ENCODE measurements at regions not wholly inside any gene's neighbourhood (a gene's known extent, or its start where the extent isn't known, plus 50 kb on each side); places are given as distances from the start of the nearest gene placed in this dataset.

DNA sequence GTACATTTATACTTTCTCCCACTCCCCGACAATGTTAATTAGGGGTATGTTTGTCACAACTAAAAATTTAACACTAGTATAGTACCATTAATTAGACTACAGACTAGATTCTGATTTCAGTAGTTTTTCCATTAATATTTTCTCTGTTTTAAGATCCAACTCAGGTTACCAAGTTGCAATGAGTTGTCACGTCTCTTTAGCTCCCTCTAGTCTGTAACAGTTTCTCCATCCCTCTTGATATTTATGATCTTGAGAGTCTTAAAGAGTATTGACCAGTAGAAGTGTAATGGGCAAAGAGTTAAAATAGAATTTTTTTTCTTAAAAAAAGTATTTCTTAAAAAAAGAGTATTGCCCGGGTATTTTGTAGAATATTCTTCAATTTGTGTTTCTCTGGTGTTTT, 598.1 kb downstream of the TBC1D4 start:
- TF ChIP-seq CTCF (IDR thresholded peaks at IDR 0.05; ENCODE audit: low read depth, low read length, poor library complexity, severe bottlenecking), result peak; percentile 12
- TF ChIP-seq EZH2phosphoT487 (IDR thresholded peaks at IDR 0.05; ENCODE audit: borderline replicate concordance, low read length), result no peak
